Ovary (tissue), 7 donors: ENCODE measurements at regions not wholly inside any gene's neighbourhood (a gene's known extent, or its start where the extent isn't known, plus 50 kb on each side); places are given as distances from the start of the nearest gene placed in this dataset.

ENCODE experiments used
- DNase-seq, 5 donors: peaks; one replicate each; pipeline ENCODE4 v3.0.0-alpha.2; 2019 to 2020
- H3K27ac ChIP-seq, 2 donors: fragments of 200-600 bp; one replicate each; pipeline versions ENCODE4 v1.5.1 to v1.8.0; 2019 to 2022
- H3K27me3 ChIP-seq: fragments of 200-600 bp; one replicate; pipeline ENCODE4 v1.8.0; 2022
- H3K36me3 ChIP-seq: fragments of 200-600 bp; sonication (generic); one replicate; pipeline ENCODE4 v1.5.1; 2019
- H3K4me1 ChIP-seq: one replicate; pipeline ENCODE4 v1.8.1; 2013; ENCODE audit warnings: mild to moderate bottlenecking, moderate library complexity; ENCODE audit not compliant: insufficient read depth
- H3K4me3 ChIP-seq: fragments of 200-600 bp; sonication (generic); one replicate; pipeline ENCODE4 v1.5.1; 2017
- H3K9me3 ChIP-seq, 2 donors: fragments of 200-600 bp in 1 of 2; sonication (generic) in 1 of 2; one replicate each; pipeline versions ENCODE4 v1.5.1 to v1.8.1; 2013 to 2019; ENCODE audit warnings: mild to moderate bottlenecking in 1 of 2, moderate library complexity in 1 of 2
- CTCF ChIP-seq, 3 donors: fragments of 450-650 bp in 2 of 3; fragments of 200-600 bp in 1 of 3; IDR thresholded peaks; one replicate each; pipeline versions ENCODE4 v1.5.1 to v1.8.0; 2016 to 2022; ENCODE audit warnings: antibody characterized with exemption in 3 of 3, mild to moderate bottlenecking in 1 of 3
- EP300 ChIP-seq: sonication (generic); formaldehyde crosslinking; IDR thresholded peaks from one replicate; pipeline ENCODE4 v1.6.1; 2017; ENCODE audit warnings: antibody characterized with exemption
- POLR2A ChIP-seq: fragments of 450-650 bp; IDR thresholded peaks from one replicate; pipeline ENCODE4 v1.6.1; 2017; ENCODE audit warnings: antibody characterized with exemption, mild to moderate bottlenecking, moderate library complexity
- WGBS, 3 donors: extraction: QIAGEN DNeasy Blood & Tissue Kit in 1 of 3; methylation state at CpG; one replicate each; pipeline versions ENCODE4 v1.1.5 to v1.1.7; 2013 to 2017; 5-methylcytosine and 5-hydroxymethylcytosine counted together
- intact Hi-C, 4 donors: fragments of 100-400 bp; cut with DNase I; formaldehyde crosslinking; loops; one replicate each; pipeline versions ENCODE4 v1.11.0 to v1.15.1; 2022 to 2023
- donor health status: DM: no; HTN: no; CAD: no; lungs with moderate emphysema.
- donor health status: DM: no; HTN: no; CAD: no.
- donor health status: Bipolar disorder and iron deficiency.
- donor health status: DM: no; HTN: no; CAD: no.
- donor health status: DM: yes; HTN: yes; CAD: no.

GRCh38 chrX:40473460-40474204 is 107.1 kb upstream of the ATP6AP2 start:
- intact Hi-C loops = no loop called here
- TF ChIP-seq EP300 = no peak
- TF ChIP-seq POLR2A = no peak
- no peak for TF ChIP-seq CTCF (IDR thresholded peaks at IDR 0.05)
- Histone ChIP-seq H3K36me3 (no peaks in the 10 kb centered on the region), H3K27me3 (no peaks in the 10 kb centered on the region), H3K4me1 (peaks cover 2% of the 10 kb centered on the region), H3K27ac (no peak overlapping the region), H3K4me3 (no peak overlapping the region), H3K9me3 (no peaks in the 10 kb centered on the region)
- no peak for DNase-seq
- WGBS, 3 donors = 80 to 86% (median 82%) methylated on average over 8 of the region's 8 CpGs

GRCh38 chrX:40471965-40472648 is 108.7 kb upstream of the ATP6AP2 start:
- TF ChIP-seq POLR2A (no peak), CTCF (IDR thresholded peaks at IDR 0.05) (peak in 1 of 3 donors; percentile 23)
- Histone ChIP-seq H3K4me3 (no peak overlapping the region), H3K9me3 (no peaks in the 10 kb centered on the region), H3K4me1 (peaks cover 2% of the 10 kb centered on the region), H3K36me3 (no peaks in the 10 kb centered on the region), H3K27me3 (no peaks in the 10 kb centered on the region), H3K27ac (no peak overlapping the region)
- peak; percentile 28 to 42 (median 36) for DNase-seq
- 27 to 31% (median 30%) methylated on average over 16 of the region's 16 CpGs for WGBS, 3 donors
- intact Hi-C loops = no loop called here

- H3K4me1 ChIP-seq = peaks cover 2% of the 10 kb centered on the region
- no peak overlapping the region for H3K4me3 ChIP-seq
- no peaks in the 10 kb centered on the region for H3K36me3 ChIP-seq
- intact Hi-C loops = no loop called here
- no peak for TF ChIP-seq CTCF (IDR thresholded peaks at IDR 0.05)
- no peak for TF ChIP-seq EP300
- TF ChIP-seq POLR2A = no peak
- H3K9me3 ChIP-seq = no peaks in the 10 kb centered on the region
- WGBS, 3 donors = 87 to 90% (median 88%) methylated on average over 11 of the region's 11 CpGs
- no peak overlapping the region for H3K27ac ChIP-seq
- H3K27me3 ChIP-seq = no peaks in the 10 kb centered on the region
- DNase-seq = no peak
Observed at GRCh38 chrX:40470830-40471429, 109.8 kb upstream of the ATP6AP2 start.

DNA sequence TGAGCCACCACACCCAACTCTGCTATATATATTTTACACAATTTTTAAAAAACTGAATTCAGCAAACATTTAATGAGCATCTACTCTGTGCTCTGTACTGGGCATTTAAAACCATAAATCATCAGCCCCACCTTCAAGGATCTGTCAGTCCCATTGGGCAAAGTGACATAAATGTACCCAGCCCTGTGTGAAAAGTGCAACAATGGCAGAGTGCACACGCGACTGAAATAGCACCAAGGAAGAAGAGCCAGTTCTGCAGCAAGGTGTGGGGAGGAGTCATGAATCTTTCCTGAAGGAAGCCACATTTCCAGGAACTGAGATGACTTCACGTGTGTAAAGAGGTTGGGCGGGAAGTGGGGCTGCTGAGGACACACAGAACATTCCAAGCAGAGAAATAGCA is 111.5 kb upstream of the ATP6AP2 start:
- WGBS, 3 donors = 63 to 78% (median 73%) methylated on average over 4 of the region's 4 CpGs
- intact Hi-C loops = no loop called here

More for the DNA sequence above, 111.5 kb upstream of the ATP6AP2 start:
- Histone ChIP-seq H3K4me3 (no peak overlapping the region), H3K9me3 (no peaks in the 10 kb centered on the region), H3K4me1 (peaks cover 2% of the 10 kb centered on the region), H3K36me3 (no peaks in the 10 kb centered on the region), H3K27ac (no peak overlapping the region), H3K27me3 (no peaks in the 10 kb centered on the region)
- DNase-seq = no peak
- no peak for TF ChIP-seq POLR2A
- no peak for TF ChIP-seq EP300
- TF ChIP-seq CTCF (IDR thresholded peaks at IDR 0.05) = no peak
